GM21529 (cell line): ENCODE measurements at regions not wholly inside any gene's neighbourhood (a gene's known extent, or its start where the extent isn't known, plus 50 kb on each side); places are given as distances from the start of the nearest gene placed in this dataset.
"Not testable (repeated sequence)": the region's sequence is repeated elsewhere in the genome, so short reads cannot be mapped to it uniquely, and the experiment has no call there.

Experiments
- ATAC-seq: cut with Tn5 transposase; IDR thresholded peaks from one replicate; pipeline ENCODE4 v1.9.1; 2021; ENCODE audit not compliant: unreplicated experiment

- no peak for ATAC-seq
Measured at GRCh38 chr5:75951158-75951557, 132.0 kb upstream of the SV2C start.

DNA sequence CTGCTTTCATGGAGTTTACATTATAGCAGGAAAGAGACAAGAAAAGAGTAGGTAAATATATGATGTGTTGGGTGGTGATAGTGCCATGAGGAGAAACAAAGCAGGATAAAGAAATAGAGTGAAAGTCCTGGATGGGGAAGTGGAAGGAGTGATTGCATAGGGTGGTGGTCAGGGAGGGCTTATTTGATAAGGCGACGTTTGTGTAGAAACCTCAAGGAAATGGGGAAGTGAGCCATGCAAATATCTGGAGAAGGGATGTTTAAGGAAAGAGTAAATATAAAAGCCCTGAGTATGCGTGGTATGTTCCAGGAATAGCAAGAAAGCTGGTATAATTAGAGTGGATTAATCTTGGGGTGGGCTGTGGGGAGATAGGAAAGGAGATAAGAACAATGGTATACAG lies 134.7 kb upstream of the SV2C start:
- no peak for ATAC-seq

DNA sequence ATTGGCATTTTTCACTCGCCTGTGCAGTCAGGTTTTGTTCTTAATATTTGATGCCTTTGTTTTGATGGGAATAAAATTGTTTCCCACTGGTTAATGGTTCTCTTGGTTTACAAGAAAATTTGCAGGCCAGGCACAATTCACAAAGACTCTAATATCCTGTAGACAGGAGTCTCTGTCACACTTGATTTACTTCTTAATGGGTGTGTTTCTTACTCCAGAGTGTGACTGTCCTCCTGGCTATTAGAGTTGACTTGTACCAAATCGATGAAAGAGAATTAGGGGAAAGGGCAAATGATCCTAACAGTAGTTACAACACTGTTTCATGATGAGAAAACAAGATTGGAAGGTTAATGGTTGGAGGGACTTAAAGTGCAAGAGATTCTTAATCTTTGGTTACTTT lies 142.8 kb upstream of the SV2C start:
- no peak for ATAC-seq

GRCh38 chr5:75935572-75935971 lies 147.6 kb upstream of the SV2C start:
- no peak for ATAC-seq

DNA sequence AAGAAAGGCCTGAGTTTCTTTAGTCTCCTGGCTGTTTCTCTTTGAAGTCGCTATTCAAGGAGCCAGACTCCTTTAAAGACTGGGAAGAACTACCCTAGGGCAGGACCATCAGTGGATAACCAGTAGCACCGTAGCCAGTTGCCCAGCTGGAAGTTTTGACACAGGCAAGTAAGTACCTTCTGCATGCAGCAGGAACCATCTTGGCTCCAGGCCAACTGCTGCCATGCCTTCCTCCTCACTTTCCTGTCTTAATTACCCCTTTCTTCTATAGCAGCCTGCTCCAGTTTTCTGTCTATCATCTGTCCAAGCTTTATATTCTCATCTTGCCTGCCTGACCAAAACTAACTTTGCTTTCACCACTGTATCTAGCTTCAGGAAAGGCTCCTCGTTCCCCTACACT lies 149.7 kb upstream of the SV2C start:
- ATAC-seq: no peak

DNA sequence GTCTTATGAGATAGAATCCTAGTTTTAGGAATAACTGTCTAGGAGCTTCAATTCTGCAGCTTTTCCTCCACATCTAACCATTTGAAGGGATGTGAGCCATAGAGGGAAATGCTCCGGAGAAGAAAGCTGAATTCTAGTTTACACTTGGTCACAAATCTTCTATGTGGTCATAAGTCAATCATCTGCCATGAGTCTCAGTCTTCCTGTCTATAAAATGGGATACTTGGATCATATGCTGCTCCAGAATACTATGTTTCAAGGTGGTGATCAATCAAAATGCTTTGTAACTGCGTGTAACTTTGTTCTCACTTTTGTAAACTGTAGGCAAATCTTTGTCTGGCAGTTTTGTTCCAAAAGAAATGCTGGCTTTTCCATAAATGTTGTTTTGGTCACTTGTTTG lies 152.0 kb upstream of the SV2C start:
- ATAC-seq: no peak

DNA sequence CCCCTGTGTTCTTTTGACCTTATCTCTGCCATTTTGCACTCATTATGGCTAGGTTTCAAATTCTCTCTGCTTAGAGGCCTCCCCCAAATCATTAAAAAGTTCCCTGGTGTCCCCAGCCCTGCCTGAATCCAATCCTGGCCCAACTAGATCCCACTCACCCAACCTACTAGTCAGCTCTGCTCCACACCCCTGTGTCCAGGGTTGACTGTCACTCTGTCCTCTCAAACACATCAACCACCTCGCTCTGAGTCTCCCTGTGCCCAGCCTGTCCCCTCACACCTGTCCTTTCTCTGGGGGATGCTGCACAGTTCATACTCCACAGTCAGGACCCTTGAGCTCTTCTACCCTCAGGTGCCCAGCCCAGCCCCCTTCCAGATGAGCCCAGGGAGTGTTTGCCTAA lies 154.2 kb upstream of the SV2C start:
- ATAC-seq: no peak

DNA sequence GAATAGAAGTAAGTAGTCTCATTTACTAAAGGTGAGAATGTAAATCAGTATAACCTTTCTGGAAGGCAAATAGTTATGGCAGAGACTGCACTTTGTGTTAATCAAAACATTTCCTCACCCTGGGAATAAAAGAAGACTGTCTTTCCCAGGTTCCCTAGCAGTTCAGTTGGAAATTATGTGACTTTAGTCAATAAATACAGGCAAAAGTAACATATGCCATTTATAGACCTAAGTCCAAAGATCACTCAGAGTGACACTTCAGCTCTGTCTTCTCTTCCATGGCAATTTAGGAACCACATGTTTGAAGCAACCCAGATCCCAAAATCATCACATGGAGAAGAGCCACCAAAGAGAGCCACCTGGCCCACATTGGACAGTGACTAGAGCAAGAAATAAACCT lies 160.7 kb upstream of the SV2C start:
- ATAC-seq: no peak

DNA sequence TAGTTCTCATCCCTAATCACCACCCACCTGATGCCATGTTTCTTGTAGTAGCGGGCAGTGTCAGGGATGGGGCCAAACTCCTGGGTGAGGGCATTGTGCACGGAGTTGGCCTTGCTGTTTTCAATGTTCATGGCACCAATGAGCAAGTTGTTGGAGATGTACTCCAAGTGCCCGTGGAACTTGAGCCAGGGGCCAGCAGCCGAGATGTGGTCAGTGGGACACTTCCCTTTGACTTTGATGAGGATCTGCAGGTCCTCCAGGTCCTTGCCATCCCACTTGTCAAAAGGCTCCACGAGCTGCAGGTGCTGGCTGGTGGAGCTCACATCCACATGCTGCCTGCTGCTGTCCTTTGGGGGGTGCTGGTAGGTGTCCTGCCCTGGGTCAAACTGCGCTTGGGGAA lies 162.2 kb upstream of the SV2C start:
- ATAC-seq: no peak

GRCh38 chr5:75916144-75916543 lies 167.0 kb upstream of the SV2C start:
- no peak for ATAC-seq

DNA sequence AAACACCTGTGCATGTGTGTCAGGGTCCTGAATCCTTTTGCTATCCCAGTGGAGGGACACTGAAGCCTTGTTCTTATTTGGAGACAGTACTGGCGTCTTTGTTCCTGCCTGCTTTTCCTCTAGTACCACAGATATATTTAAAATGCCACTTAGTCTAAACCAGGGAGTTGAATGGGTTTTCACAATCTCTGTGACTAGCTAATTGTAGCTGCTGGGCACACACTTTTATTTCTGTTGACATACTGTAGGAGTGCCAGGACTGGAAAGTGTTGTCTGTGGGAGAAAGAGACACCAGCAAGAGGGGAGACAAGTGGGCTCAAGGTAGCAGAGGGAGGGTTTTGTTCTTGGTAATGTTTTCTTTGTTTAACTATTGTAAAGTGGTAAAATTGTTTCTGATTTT lies 174.0 kb upstream of the SV2C start:
- no peak for ATAC-seq

GRCh38 chr5:75907651-75908050 lies 175.5 kb upstream of the SV2C start:
- no peak for ATAC-seq

DNA sequence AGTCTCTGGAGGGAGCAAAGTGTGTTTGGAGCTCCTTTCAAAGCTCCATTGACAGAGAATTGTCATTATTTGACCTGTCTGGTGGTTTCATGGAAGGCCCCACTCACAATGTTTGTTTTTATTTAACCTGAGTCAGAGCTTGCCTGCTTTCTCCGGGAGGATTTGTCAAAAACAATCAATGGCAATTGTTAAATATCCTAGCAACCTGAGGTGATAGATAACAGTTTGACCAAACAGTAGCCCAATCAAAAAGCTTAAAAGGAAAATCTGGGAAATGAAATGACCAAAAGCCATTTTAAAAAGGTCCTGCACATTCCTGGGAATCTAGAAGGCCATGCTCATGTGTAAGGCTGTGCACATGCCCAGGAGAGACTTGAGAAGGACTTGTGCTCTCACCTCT lies 177.2 kb upstream of the POC5 start:
- ATAC-seq: no peak

- no peak for ATAC-seq
Measured at GRCh38 chr5:75891736-75892135, 174.5 kb upstream of the POC5 start.

GRCh38 chr5:75891020-75891419 lies 173.8 kb upstream of the POC5 start:
- no peak for ATAC-seq

DNA sequence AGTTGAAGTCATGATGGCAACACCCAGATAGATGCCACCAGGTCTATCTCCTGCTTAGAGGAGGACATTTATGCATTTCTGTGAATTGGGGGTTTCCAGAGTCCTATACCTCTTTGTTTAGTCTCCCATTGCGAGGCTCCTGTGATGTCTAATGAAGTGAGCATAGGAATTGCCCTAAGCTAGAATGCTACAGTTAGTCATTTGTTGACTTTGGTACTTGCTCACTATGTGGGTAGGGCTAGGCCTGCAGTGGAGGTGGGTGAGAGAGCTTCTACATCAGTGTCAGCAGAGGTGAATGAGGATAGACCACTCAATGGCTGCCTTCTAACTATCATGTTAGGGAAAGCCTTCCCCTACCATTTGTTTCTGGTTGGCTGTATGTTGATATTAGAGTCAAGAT lies 173.3 kb upstream of the POC5 start:
- no peak for ATAC-seq

DNA sequence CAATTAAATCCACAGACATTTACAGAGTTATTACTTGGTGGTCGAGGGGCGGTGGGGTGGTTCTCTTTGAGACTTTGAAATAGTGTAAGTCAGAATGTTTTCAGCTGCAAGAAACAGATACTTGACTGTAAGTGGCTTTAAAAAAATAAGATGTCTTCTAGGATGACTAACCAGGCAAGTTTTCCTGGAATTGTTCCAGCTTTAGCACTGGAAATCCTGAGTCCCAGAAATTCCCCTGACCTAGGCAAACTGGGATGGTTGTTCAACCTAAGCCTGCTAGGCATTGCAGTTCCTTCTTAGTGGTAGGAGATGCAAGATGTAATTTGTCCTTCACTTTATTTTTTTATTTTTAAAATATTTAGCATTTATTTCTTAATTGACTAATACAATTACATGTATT lies 169.5 kb upstream of the POC5 start:
- no peak for ATAC-seq

DNA sequence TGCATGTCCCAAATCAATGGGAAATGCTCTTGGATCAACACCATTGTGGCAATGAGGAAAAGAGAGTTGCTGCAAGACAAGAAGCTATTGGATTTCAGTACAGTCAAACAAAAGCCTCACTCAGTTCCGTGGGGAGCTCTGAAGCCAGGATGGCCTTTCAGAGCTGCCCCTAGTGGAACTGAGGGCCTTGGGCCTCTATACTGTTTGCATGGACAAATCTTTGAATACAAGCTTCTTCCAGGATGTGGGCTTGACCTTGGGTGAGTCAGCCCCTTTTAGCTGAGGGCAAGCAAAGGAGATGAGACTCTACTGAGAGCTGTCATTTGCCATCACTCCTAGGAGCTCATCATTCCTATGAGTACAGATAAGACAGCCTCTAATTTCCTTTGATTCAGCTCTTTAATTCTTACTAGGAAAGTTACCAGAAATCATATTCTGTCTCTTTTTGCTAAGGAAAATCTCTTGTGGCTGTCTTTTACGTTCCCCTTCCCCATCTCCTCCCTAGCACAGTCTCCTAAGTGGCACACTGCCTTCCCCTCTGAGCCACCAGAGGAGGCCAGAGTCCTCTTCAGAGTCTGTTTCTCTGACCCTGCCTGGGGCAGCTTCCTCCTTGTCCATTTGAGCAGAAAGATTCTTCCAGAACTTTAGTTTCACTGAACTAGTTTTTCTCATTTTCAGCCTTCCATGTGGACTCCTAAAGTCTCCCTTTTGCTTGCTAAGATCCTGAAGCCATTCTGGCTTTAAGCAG lies 168.8 kb upstream of the POC5 start:
- peak; percentile 67 for ATAC-seq

DNA sequence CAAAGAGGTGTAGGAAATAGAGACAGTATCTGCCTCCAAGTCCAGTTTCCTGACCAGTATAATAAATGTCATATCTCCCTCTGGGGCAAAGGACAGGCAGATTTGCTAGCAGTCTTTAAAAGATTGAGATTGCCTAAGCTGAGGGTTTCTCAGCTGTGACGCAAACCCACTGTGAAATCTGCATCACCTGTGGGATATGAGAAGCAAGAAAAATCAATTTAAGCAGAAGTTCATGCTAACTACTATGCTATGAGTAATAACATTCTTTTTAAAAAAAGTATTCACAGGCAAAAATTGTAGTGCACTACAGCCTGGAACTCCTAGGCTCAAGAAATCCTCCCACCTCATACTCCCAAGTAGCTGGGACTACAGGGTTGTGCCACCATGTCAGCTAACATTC lies 168.1 kb upstream of the POC5 start:
- ATAC-seq: no peak

DNA sequence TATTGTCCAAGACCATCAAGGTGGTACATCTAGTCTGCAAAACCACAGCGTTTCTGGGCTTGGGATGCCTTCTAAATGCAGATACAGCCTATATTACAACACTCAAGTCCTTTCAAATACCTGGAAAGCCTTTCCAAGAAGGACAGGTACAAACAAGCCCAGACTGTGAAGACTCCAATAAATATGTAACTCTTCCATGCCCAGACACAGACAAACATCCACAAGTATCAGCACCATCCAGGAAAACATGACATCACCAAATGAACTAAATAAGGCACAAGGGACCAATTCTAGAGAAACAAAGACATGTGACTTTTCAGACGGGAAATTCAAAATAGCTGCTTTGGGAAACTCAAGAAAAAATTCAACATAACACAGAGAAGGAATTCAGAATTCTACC lies 152.7 kb upstream of the POC5 start:
- no peak for ATAC-seq

- ATAC-seq: no peak
Measured at GRCh38 chr5:75862872-75863271, 145.6 kb upstream of the POC5 start.

GRCh38 chr5:75859621-75860020 lies 142.4 kb upstream of the POC5 start:
- not testable (repeated sequence) for ATAC-seq

- no peak for ATAC-seq
Measured at GRCh38 chr5:75856056-75856455, 138.8 kb upstream of the POC5 start.
